ENCODE measurements at regions not wholly inside any gene's neighbourhood (a gene's known extent, or its start where the extent isn't known, plus 50 kb on each side); places are given as distances from the start of the nearest gene placed in this dataset.

DNA sequence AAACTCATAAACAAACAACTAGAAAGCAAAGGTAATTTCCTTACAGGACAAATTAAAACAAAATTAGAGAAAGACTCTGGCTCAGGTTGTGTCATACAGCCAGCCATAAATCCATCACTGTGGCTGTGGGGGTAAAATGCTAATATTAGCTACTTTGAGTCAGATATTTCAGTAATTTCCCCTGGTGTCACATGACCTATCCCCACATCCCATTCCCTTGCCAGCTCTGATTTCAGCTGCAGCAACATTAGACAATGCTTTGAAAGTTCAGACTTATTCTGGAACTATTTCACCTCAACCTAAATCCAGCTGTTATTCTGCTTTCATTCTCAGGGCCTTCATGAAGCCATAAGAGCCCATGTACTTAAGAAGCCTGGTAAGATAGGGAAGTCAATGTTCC lies 55.3 kb downstream of the RPL10L start:
- Histone ChIP-seq H3K4me1 (replicated peaks in 1 of 2; ENCODE audit: control insufficient read depth in 2 of 2, insufficient read depth in 2 of 2, low read length in 2 of 2) (no peaks in the 10 kb centered on the region), H3K4me3 (no peak overlapping the region), H3K9me3 (replicated peaks; ENCODE audit: control insufficient read depth, insufficient read depth, low read depth, low read length) (no peaks in the 10 kb centered on the region), H2AFZ (ENCODE audit: low read depth, low read length) (no peak overlapping the region), H3K9ac (ENCODE audit: insufficient read depth in 1 of 2, low read depth in 2 of 2, low read length in 2 of 2) (no peak overlapping the region), H3K27ac (ENCODE audit: extremely low read depth, low read depth, low read length) (no peak overlapping the region), H4K20me1 (replicated peaks; ENCODE audit: control insufficient read depth, insufficient read depth, low read length) (no peaks in the 10 kb centered on the region), H3K79me2 (ENCODE audit: control insufficient read depth, insufficient read depth, low read length) (no peaks in the 10 kb centered on the region), H3K27me3 (ENCODE audit: control insufficient read depth in 2 of 2, insufficient read depth in 2 of 2, low read length in 2 of 2) (no peaks in the 10 kb centered on the region), H3K9me1 (ENCODE audit: control insufficient read depth, insufficient read depth, low read length) (no peaks in the 10 kb centered on the region), H3K4me2 (ENCODE audit: insufficient read depth, low read length) (no peak overlapping the region), H3K36me3 (ENCODE audit: control insufficient read depth, insufficient read depth, low read length) (no peaks in the 10 kb centered on the region)
- FAIRE-seq, result no peak
- no TSS peak for BruUV-seq (replicated peaks)
- intact Hi-C loops (cut with micrococcal nuclease) (no loop called here), in situ Hi-C loops (cut with MboI) (no loop called here)
- ATAC-seq, result no peak
- DNase-seq (ENCODE audit: extremely low read depth in 1 of 4, low spot score in 3 of 4), result no peak
- no peak for TF ChIP-seq SNRNP70 (optimal IDR thresholded peaks at IDR 0.05; ENCODE audit: low read depth, low read length)
- TF ChIP-seq, protein P1, sequence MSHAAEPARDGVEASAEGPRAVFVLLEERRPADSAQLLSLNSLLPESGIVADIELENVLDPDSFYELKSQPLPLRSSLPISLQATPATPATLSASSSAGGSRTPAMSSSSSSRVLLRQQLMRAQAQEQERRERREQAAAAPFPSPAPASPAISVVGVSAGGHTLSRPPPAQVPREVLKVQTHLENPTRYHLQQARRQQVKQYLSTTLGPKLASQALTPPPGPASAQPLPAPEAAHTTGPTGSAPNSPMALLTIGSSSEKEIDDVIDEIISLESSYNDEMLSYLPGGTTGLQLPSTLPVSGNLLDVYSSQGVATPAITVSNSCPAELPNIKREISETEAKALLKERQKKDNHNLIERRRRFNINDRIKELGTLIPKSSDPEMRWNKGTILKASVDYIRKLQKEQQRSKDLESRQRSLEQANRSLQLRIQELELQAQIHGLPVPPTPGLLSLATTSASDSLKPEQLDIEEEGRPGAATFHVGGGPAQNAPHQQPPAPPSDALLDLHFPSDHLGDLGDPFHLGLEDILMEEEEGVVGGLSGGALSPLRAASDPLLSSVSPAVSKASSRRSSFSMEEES (CRISPR knock-in tag; IDR thresholded peaks at IDR 0.05), result 0 out of 2 replicates have a peak, but pooled peaks have one; percentile 14
- POLR2A ChIA-PET, result no interaction called here
- CTCF ChIA-PET (ENCODE audit: low intra/inter-chr PET ratio), result no interaction called here

DNA sequence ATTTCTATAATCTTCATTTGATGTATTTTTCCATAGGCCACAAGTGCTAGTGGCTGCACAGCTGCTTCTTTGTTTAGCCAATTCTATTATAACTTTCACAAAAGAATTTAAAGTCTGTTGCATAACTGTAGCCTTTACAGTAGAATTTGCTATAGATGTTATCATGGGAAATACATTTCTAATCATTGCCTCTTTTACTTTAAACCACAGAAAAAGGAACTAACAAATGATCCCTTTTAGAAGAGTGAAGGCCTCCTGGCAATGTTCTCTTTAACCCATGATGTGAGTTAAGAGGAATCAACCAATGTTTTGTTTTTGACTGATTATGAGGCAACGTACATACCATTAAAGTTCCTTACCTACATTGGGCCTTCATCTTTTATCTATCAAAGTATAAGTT lies 68.8 kb downstream of the RPL10L start:
- FAIRE-seq (no peak), DNase-seq (ENCODE audit: extremely low read depth in 1 of 4, low spot score in 3 of 4) (no peak), ATAC-seq (no peak)
- TF ChIP-seq ZSCAN29 (IDR thresholded peaks at IDR 0.05) (no peak), CBX5 (IDR thresholded peaks at IDR 0.05; ENCODE audit: borderline replicate concordance, low read depth) (no peak)
- Histone ChIP-seq H3K79me2 (ENCODE audit: control insufficient read depth, insufficient read depth, low read length) (no peaks in the 10 kb centered on the region), H3K4me3 (no peak overlapping the region), H3K9me1 (ENCODE audit: control insufficient read depth, insufficient read depth, low read length) (no peaks in the 10 kb centered on the region), H3K4me2 (ENCODE audit: insufficient read depth, low read length) (no peak overlapping the region), H3K4me1 (replicated peaks in 1 of 2; ENCODE audit: control insufficient read depth in 2 of 2, insufficient read depth in 2 of 2, low read length in 2 of 2) (no peaks in the 10 kb centered on the region), H4K20me1 (replicated peaks; ENCODE audit: control insufficient read depth, insufficient read depth, low read length) (no peaks in the 10 kb centered on the region), H3K27me3 (ENCODE audit: control insufficient read depth in 2 of 2, insufficient read depth in 2 of 2, low read length in 2 of 2) (no peaks in the 10 kb centered on the region), H3K9ac (ENCODE audit: insufficient read depth in 1 of 2, low read depth in 2 of 2, low read length in 2 of 2) (no peak overlapping the region), H3K27ac (ENCODE audit: extremely low read depth, low read depth, low read length) (no peak overlapping the region), H3K36me3 (ENCODE audit: control insufficient read depth, insufficient read depth, low read length) (no peaks in the 10 kb centered on the region), H2AFZ (ENCODE audit: low read depth, low read length) (no peak overlapping the region), H3K9me3 (replicated peaks; ENCODE audit: control insufficient read depth, insufficient read depth, low read depth, low read length) (no peaks in the 10 kb centered on the region)
- intact Hi-C loops (cut with micrococcal nuclease) (no loop called here), in situ Hi-C loops (cut with MboI) (no loop called here)
- no TSS peak for BruUV-seq (replicated peaks)
- WGBS (ENCODE audit: insufficient coverage, low coverage, missing lambda C conversion rate), result 0% methylated on average over 1 of the region's 1 CpG
- CTCF ChIA-PET (ENCODE audit: low intra/inter-chr PET ratio), result no interaction called here
- POLR2A ChIA-PET, result no interaction called here

All from K562 (cell line).